PFSK-1 (cell line): ENCODE measurements at regions not wholly inside any gene's neighbourhood (a gene's known extent, or its start where the extent isn't known, plus 50 kb on each side); places are given as distances from the start of the nearest gene placed in this dataset.

Experiments used
- FOXP2 ChIP-seq: optimal IDR thresholded peaks from 2 replicates; pipeline ENCODE3; 2011; ENCODE audit warnings: borderline replicate concordance, control low read depth, inconsistent platforms; ENCODE audit not compliant: insufficient read depth; ENCODE audit errors: extremely low read length, extremely low read depth
- POLR2AphosphoS5 ChIP-seq: IDR thresholded peaks from 2 replicates; pipeline ENCODE4 v1.6.1; 2012; ENCODE audit warnings: low read depth, mild to moderate bottlenecking, control low read depth, low read length, moderate library complexity
- SIN3A ChIP-seq: IDR thresholded peaks from 2 replicates; pipeline ENCODE4 v1.6.1; 2012; ENCODE audit warnings: mild to moderate bottlenecking, low read length, moderate library complexity, borderline replicate concordance; ENCODE audit not compliant: insufficient read depth
- TAF1 ChIP-seq: IDR thresholded peaks from 2 replicates; pipeline ENCODE4 v1.6.1; 2012; ENCODE audit warnings: low read length, control low read depth, borderline replicate concordance; ENCODE audit not compliant: insufficient read depth
- TF ChIP-seq, protein P1 (sequence below), 2 experiments: IDR thresholded peaks; 2 replicates each; pipeline versions ENCODE4 v1.6.1 to v1.8.0; 2011 to 2012; ENCODE audit warnings: low read depth in 2 of 2, low read length in 2 of 2, control low read depth in 1 of 2, inconsistent platforms in 1 of 2, mild to moderate bottlenecking in 1 of 2, moderate library complexity in 1 of 2; ENCODE audit not compliant: insufficient read depth in 1 of 2

- TF ChIP-seq, protein P1, sequence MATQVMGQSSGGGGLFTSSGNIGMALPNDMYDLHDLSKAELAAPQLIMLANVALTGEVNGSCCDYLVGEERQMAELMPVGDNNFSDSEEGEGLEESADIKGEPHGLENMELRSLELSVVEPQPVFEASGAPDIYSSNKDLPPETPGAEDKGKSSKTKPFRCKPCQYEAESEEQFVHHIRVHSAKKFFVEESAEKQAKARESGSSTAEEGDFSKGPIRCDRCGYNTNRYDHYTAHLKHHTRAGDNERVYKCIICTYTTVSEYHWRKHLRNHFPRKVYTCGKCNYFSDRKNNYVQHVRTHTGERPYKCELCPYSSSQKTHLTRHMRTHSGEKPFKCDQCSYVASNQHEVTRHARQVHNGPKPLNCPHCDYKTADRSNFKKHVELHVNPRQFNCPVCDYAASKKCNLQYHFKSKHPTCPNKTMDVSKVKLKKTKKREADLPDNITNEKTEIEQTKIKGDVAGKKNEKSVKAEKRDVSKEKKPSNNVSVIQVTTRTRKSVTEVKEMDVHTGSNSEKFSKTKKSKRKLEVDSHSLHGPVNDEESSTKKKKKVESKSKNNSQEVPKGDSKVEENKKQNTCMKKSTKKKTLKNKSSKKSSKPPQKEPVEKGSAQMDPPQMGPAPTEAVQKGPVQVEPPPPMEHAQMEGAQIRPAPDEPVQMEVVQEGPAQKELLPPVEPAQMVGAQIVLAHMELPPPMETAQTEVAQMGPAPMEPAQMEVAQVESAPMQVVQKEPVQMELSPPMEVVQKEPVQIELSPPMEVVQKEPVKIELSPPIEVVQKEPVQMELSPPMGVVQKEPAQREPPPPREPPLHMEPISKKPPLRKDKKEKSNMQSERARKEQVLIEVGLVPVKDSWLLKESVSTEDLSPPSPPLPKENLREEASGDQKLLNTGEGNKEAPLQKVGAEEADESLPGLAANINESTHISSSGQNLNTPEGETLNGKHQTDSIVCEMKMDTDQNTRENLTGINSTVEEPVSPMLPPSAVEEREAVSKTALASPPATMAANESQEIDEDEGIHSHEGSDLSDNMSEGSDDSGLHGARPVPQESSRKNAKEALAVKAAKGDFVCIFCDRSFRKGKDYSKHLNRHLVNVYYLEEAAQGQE (IDR thresholded peaks at IDR 0.05; ENCODE audit: insufficient read depth in 1 of 2, low read depth in 2 of 2, low read length in 2 of 2), result no peak
- TF ChIP-seq FOXP2 (no peak), POLR2AphosphoS5 (no peak), SIN3A (no peak), TAF1 (no peak)
Observed at GRCh38 chr13:105984646-105985045, 550.8 kb downstream of the EFNB2 start.

DNA sequence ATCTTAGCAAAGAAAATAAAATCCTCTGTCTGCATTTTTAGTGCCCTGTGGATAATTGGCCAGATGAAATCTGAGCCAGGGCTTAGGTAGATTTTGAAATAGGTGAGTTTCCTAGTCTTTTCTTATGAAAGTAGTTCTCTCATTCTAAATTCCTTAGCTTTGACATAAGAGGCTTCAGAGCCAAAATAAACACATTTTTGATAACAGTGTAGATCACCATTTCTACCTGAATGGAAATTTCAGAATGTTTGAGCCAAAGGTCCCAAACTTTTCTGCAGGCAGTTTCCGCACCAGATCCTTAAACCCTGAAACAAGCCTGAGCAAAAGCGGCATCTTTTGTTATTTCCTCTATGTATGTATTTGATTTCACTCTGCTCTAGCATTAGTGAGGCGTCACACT, 551.2 kb downstream of the EFNB2 start:
- TF ChIP-seq, protein P1 (IDR thresholded peaks at IDR 0.05; ENCODE audit: insufficient read depth in 1 of 2, low read depth in 2 of 2, low read length in 2 of 2), result no peak
- no peak for TF ChIP-seq POLR2AphosphoS5
- TF ChIP-seq TAF1, result no peak
- TF ChIP-seq FOXP2, result no peak
- no peak for TF ChIP-seq SIN3A

- TF ChIP-seq, protein P1 (IDR thresholded peaks at IDR 0.05; ENCODE audit: insufficient read depth in 1 of 2, low read depth in 2 of 2, low read length in 2 of 2), result no peak
- no peak for TF ChIP-seq FOXP2
- TF ChIP-seq SIN3A, result no peak
- no peak for TF ChIP-seq POLR2AphosphoS5
- TF ChIP-seq TAF1, result no peak
Observed at GRCh38 chr13:105982219-105982930, 553.1 kb downstream of the EFNB2 start.

DNA sequence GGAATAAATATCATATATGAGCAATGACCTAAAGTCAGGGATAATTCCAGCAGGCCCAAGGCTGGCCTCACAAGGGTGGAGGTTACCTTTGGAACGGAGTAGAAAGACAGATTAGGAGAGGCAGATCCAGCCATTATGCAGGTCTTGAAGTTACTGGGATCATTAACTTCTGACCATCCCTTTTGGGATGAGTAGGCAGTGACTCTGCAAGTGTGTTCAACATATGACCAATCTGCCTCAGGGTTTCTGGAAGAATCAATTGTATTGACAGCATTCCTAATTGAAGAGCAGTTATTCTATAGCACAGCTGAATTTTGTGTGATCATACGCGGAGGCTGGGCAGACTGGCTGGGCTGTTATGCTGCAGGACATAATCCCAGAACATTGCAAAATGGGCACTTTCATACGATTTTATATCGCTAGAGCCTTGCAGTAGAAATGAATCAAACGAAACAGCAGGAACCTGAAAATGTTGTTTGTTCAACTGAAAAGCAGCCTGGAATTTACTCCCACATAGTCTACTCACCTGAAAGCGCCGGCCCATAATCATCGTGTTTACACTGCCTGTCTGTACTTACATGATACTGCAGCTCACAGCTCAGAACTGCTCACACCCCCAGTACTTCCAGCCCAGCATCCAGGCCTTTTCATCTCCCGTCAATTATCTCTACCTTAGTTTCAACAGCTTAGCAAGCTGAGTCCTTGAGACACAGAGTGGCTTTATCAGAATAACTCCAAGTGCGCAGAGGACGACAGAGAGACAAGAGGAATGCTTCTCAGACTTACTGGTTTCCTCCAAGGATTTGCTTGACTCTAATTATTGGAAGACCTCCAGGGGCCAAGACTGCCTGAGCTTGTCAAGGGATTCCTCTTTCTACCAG, 556.1 kb downstream of the EFNB2 start:
- TF ChIP-seq, protein P1 (IDR thresholded peaks at IDR 0.05; ENCODE audit: insufficient read depth in 1 of 2, low read depth in 2 of 2, low read length in 2 of 2), result no peak
- TF ChIP-seq POLR2AphosphoS5, result no peak
